GM12878 (cell line): ENCODE measurements at regions not wholly inside any gene's neighbourhood (a gene's known extent, or its start where the extent isn't known, plus 50 kb on each side); places are given as distances from the start of the nearest gene placed in this dataset.
"Not testable (repeated sequence)": the region's sequence is repeated elsewhere in the genome, so short reads cannot be mapped to it uniquely, and the experiment has no call there.

ENCODE experiments used
- ATAC-seq: fragments of 200-7000 bp; cut with Tn5 transposase; 3 replicates; pipeline ENCODE4 v1.9.1; 2020; ENCODE audit warnings: mild to moderate bottlenecking, moderate library complexity
- BruUV-seq: library from RNA; stranded (reverse); fragments of 400-500 nt; replicated peaks from 2 replicates; lab custom pipeline; 2021; lab: Mats Ljungman, UMichigan
- CTCF ChIA-PET: fragments of 300-600 bp; sonication (Branson Sonifier 250); formaldehyde crosslinking; extraction: SDS; loops from one replicate; lab custom pipeline; 2021; ENCODE audit warnings: inconsistent platforms; lab: Yijun Ruan, JAX
- POLR2A ChIA-PET: fragments of 350-600 bp; formaldehyde crosslinking; extraction: SDS; loops from one replicate; lab custom pipeline; 2021; ENCODE audit warnings: inconsistent platforms; lab: Charles Lee
- RAD21 ChIA-PET: fragments of 300-600 bp; sonication (Branson Sonifier 250); formaldehyde crosslinking; loops from one replicate; lab custom pipeline; 2023; ENCODE audit warnings: antibody characterized with exemption; ENCODE audit not compliant: unreplicated experiment; lab: Charles Lee
- SMC1A ChIA-PET: fragments of 300-600 bp; sonication (Branson Sonifier 250); formaldehyde crosslinking; loops from one replicate; lab custom pipeline; 2023; ENCODE audit not compliant: unreplicated experiment, uncharacterized antibody; lab: Charles Lee
- DNase-seq: peaks from one replicate; pipeline ENCODE4 v3.0.0-alpha.2; 2011; ENCODE audit warnings: low read depth, low spot score
- FAIRE-seq: peaks from 3 replicates; lab custom pipeline; 2011; peaks lifted over from hg19 to GRCh38; lab: Jason Lieb, UNC
- H2AFZ ChIP-seq: 2 replicates; pipeline ENCODE4 v1.6.0; 2011; ENCODE audit warnings: low read depth, low read length, control low read depth; ENCODE audit not compliant: control insufficient read depth
- H3K27ac ChIP-seq: 2 replicates; pipeline ENCODE4 v1.5.1; 2011; ENCODE audit warnings: control low read depth; ENCODE audit not compliant: control insufficient read depth, insufficient read depth
- H3K27me3 ChIP-seq, 2 experiments: replicated peaks in 1 of 2; 2 replicates each; pipeline versions ENCODE4 v1.6.0 to v1.6.1; 2011; ENCODE audit warnings: low read length in 1 of 2; ENCODE audit not compliant: control insufficient read depth in 2 of 2, insufficient read depth in 2 of 2
- H3K36me3 ChIP-seq, 2 experiments: 2 replicates each; pipeline ENCODE4 v1.5.1; 2011; ENCODE audit warnings: low read length in 1 of 2; ENCODE audit not compliant: control insufficient read depth in 2 of 2, insufficient read depth in 2 of 2
- H3K4me1 ChIP-seq: 2 replicates; pipeline ENCODE4 v1.6.1; 2011; ENCODE audit warnings: mild to moderate bottlenecking, low read length, moderate library complexity, mixed read lengths; ENCODE audit not compliant: control insufficient read depth, insufficient read depth
- H3K4me2 ChIP-seq: 2 replicates; pipeline ENCODE4 v1.6.0; 2011; ENCODE audit warnings: control low read depth; ENCODE audit not compliant: control insufficient read depth, insufficient read depth
- H3K4me3 ChIP-seq: fragments of 200-600 bp; sonication (generic); 2 replicates; pipeline ENCODE4 v1.5.1; 2016
- H3K79me2 ChIP-seq: 2 replicates; pipeline ENCODE4 v1.6.0; 2011; ENCODE audit warnings: low read length; ENCODE audit not compliant: control insufficient read depth, insufficient read depth
- H3K9ac ChIP-seq: 2 replicates; pipeline ENCODE4 v1.8.0; 2011; ENCODE audit warnings: low read length, control low read depth, mixed read lengths; ENCODE audit not compliant: control insufficient read depth, insufficient read depth
- H3K9me3 ChIP-seq: replicated peaks from 3 replicates; pipeline ENCODE4 v1.5.1; 2011; ENCODE audit warnings: mild to moderate bottlenecking, low read length; ENCODE audit not compliant: control insufficient read depth, insufficient read depth
- H4K20me1 ChIP-seq: 2 replicates; pipeline ENCODE4 v1.6.0; 2011; ENCODE audit not compliant: control insufficient read depth, insufficient read depth
- CHD1 ChIP-seq: IDR thresholded peaks from 2 replicates; pipeline ENCODE4 v1.6.1; 2012; ENCODE audit warnings: low read depth, low read length, improper control_type of control experiment
- CREB1 ChIP-seq: IDR thresholded peaks from 2 replicates; pipeline ENCODE4 v1.6.1; 2012; ENCODE audit warnings: low read depth, mild to moderate bottlenecking, inconsistent platforms
- EP300 ChIP-seq, 2 experiments: fragments of 150-350 bp in 1 of 2; IDR thresholded peaks; 2 replicates each; pipeline ENCODE4 v1.6.1; 2011 to 2012; ENCODE audit warnings: low read depth in 2 of 2, low read length in 2 of 2, borderline replicate concordance in 1 of 2, improper control_type of control experiment in 1 of 2, inconsistent platforms in 1 of 2; ENCODE audit not compliant: control insufficient read depth in 1 of 2
- ETV6 ChIP-seq, 2 experiments: fragments of 450-650 bp in 1 of 2; IDR thresholded peaks in 1 of 2; conservative IDR thresholded peaks in 1 of 2; 2 replicates each; pipeline ENCODE4 v1.6.1; 2014; ENCODE audit warnings: antibody characterized with exemption in 1 of 2, borderline replicate concordance in 1 of 2, low read depth in 1 of 2, mild to moderate bottlenecking in 1 of 2, moderate library complexity in 1 of 2
- LARP7 ChIP-seq: fragments of 450-650 bp; IDR thresholded peaks from 2 replicates; pipeline ENCODE4 v1.6.1; 2017; ENCODE audit warnings: mild to moderate bottlenecking
- MEF2B ChIP-seq: fragments of 450-650 bp; IDR thresholded peaks from 2 replicates; pipeline ENCODE4 v1.6.1; 2018; ENCODE audit warnings: mild to moderate bottlenecking, moderate library complexity; ENCODE audit not compliant: partially characterized antibody, poor library complexity, severe bottlenecking
- PAX8 ChIP-seq: fragments of 450-650 bp; IDR thresholded peaks from 2 replicates; pipeline ENCODE4 v1.6.1; 2017; ENCODE audit warnings: mild to moderate bottlenecking, moderate library complexity
- SMARCA5 ChIP-seq: fragments of 450-650 bp; IDR thresholded peaks from 2 replicates; pipeline ENCODE4 v1.6.1; 2017; ENCODE audit warnings: mild to moderate bottlenecking
- STAT1 ChIP-seq: fragments of 450-650 bp; conservative IDR thresholded peaks from 2 replicates; pipeline ENCODE4 v1.6.1; 2014; ENCODE audit warnings: antibody characterized with exemption, mild to moderate bottlenecking
- TAF1 ChIP-seq: IDR thresholded peaks from 2 replicates; pipeline ENCODE4 v1.6.1; 2011; ENCODE audit warnings: mild to moderate bottlenecking, low read depth, low read length, borderline replicate concordance
- WGBS: methylation state at CpG from one replicate; pipeline ENCODE4 v1.1.6; 2016; ENCODE audit warnings: low lambda C conversion rate; ENCODE audit not compliant: insufficient replicate concordance, insufficient coverage; ENCODE audit errors: missing lambda C conversion rate; 5-methylcytosine and 5-hydroxymethylcytosine counted together
- in situ Hi-C: fragments of 300-500 bp; cut with MboI; formaldehyde crosslinking; loops from 9 replicates; pipeline ENCODE4 v1.14.3; 2018; ENCODE audit warnings: mixed read lengths
- intact Hi-C: fragments of 100-400 bp; cut with micrococcal nuclease; formaldehyde crosslinking; loops from one replicate; pipeline ENCODE4 v1.14.2; 2022; ENCODE audit not compliant: unreplicated experiment
- TF ChIP-seq, protein P1 (sequence below): IDR thresholded peaks from 2 replicates; pipeline ENCODE4 v1.6.1; 2012; ENCODE audit warnings: low read depth, low read length, improper control_type of control experiment
- TF ChIP-seq, protein P2 (sequence below): fragments of 450-650 bp; IDR thresholded peaks from 2 replicates; pipeline ENCODE4 v1.6.1; 2018; ENCODE audit warnings: mild to moderate bottlenecking, low read depth, moderate library complexity; ENCODE audit not compliant: partially characterized antibody

DNA sequence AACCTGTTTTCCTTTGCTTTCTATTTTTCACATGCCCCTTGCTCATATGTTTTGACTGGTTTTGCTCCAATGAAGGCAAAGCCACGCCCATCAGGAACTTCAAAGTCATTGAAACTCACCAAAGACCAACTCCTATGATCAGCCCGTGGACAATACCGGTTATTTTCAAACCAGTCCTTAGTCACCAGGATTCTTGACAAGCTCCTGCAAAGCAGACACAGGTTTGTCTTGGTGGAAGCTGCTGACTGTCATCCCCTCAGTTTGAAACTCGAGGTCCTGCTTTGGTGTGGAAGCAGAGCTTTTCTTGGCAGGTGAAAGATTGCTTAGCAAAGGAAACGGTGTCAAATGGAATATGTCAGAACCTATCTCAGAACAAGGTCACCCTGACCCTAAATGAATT lies 384.7 kb upstream of the CXADR start:
- ATAC-seq (no peak), DNase-seq (no peak), FAIRE-seq (no peak)
- in situ Hi-C loops (no loop called here), intact Hi-C loops (no loop called here)
- POLR2A ChIA-PET, result no interaction called here
- CTCF ChIA-PET, result no interaction called here
- Histone ChIP-seq H3K9me3 (no peaks in the 10 kb centered on the region; the same call in 2 of the 3 replicates), H3K9ac (no peak overlapping the region), H3K27ac (no peak overlapping the region), H2AFZ (no peak overlapping the region), H3K4me3 (no peak overlapping the region), H3K4me2 (no peak overlapping the region), H4K20me1 (no peaks in the 10 kb centered on the region), H3K4me1 (no peaks in the 10 kb centered on the region), H3K79me2 (no peaks in the 10 kb centered on the region), H3K36me3 (no peaks in the 10 kb centered on the region), H3K27me3 (no peaks in the 10 kb centered on the region)
- TF ChIP-seq, protein P1, sequence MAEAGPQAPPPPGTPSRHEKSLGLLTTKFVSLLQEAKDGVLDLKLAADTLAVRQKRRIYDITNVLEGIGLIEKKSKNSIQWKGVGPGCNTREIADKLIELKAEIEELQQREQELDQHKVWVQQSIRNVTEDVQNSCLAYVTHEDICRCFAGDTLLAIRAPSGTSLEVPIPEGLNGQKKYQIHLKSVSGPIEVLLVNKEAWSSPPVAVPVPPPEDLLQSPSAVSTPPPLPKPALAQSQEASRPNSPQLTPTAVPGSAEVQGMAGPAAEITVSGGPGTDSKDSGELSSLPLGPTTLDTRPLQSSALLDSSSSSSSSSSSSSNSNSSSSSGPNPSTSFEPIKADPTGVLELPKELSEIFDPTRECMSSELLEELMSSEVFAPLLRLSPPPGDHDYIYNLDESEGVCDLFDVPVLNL, result no peak
- TF ChIP-seq PAX8 (no peak), ETV6 (conservative IDR thresholded peaks at IDR 0.05 in 1 of 2, IDR thresholded peaks at IDR 0.05 in 1 of 2; ENCODE audit: borderline replicate concordance in 1 of 2, low read depth in 1 of 2) (no peak), EP300 (IDR thresholded peaks at IDR 0.05; ENCODE audit: borderline replicate concordance in 1 of 2, control insufficient read depth in 1 of 2, low read depth in 2 of 2, low read length in 2 of 2) (no peak), CREB1 (no peak), TAF1 (no peak), MEF2B (no peak), SMARCA5 (no peak), CHD1 (no peak), STAT1 (no peak), LARP7 (no peak)
- TF ChIP-seq, protein P2, sequence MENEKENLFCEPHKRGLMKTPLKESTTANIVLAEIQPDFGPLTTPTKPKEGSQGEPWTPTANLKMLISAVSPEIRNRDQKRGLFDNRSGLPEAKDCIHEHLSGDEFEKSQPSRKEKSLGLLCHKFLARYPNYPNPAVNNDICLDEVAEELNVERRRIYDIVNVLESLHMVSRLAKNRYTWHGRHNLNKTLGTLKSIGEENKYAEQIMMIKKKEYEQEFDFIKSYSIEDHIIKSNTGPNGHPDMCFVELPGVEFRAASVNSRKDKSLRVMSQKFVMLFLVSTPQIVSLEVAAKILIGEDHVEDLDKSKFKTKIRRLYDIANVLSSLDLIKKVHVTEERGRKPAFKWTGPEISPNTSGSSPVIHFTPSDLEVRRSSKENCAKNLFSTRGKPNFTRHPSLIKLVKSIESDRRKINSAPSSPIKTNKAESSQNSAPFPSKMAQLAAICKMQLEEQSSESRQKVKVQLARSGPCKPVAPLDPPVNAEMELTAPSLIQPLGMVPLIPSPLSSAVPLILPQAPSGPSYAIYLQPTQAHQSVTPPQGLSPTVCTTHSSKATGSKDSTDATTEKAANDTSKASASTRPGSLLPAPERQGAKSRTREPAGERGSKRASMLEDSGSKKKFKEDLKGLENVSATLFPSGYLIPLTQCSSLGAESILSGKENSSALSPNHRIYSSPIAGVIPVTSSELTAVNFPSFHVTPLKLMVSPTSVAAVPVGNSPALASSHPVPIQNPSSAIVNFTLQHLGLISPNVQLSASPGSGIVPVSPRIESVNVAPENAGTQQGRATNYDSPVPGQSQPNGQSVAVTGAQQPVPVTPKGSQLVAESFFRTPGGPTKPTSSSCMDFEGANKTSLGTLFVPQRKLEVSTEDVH, result no peak
- RAD21 ChIA-PET, result no interaction called here
- SMC1A ChIA-PET, result no interaction called here
- 8% methylated on average over 5 of the region's 5 CpGs for WGBS
- no TSS peak for BruUV-seq

DNA sequence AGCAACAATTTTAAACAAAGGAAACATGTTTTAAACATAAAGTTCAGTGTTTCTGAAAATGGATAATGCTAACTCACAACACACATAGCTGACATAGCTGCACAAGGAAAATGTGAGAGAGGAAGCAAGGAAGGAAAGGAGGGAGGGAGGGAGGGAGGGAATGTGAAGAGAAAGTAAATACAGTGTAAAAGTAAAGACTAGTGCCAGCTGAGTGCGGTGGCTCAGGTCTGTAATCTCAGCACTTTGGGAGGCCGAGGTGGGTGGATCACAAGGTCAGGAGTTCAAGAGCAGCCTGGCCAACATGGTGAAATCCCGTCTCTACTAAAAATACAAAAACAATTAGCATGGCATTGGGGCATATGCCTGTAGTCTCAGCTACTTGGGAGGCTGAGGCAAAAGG lies 373.7 kb upstream of the CXADR start:
- FAIRE-seq, H2AFZ ChIP-seq, BruUV-seq, RAD21 ChIA-PET, H3K4me3 ChIP-seq, H3K9me3 ChIP-seq, in situ Hi-C loops, H4K20me1 ChIP-seq, H3K79me2 ChIP-seq, intact Hi-C loops, DNase-seq, POLR2A ChIA-PET, ATAC-seq, H3K27ac ChIP-seq, CTCF ChIA-PET, H3K36me3 ChIP-seq, H3K4me2 ChIP-seq, H3K27me3 ChIP-seq, H3K9ac ChIP-seq, SMC1A ChIA-PET, H3K4me1 ChIP-seq: not testable (repeated sequence)
- 8% methylated on average over 3 of the region's 3 CpGs for WGBS
